ENCODE measurements at regions not wholly inside any gene's neighbourhood (a gene's known extent, or its start where the extent isn't known, plus 50 kb on each side); places are given as distances from the start of the nearest gene placed in this dataset.

DNA sequence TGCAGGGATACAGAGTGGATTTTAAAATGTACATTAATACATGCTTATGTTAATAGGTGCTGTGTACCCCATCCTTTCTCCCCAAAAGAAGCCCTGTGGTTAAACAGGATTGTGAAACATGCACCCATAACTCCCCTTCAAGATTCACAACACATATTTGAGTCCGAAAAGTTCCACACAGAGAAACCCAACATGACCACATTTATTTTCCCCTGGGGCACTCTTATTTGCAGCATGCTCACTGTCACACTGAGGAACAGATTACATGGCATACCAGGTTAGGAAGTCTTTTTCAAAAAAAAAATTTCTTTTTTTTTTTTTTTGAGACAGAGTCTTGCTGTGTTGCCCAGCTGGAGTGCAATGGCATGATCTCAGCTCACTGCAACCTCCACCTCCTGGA is 67.7 kb upstream of the COL5A2 start:
- DNase-seq (ENCODE audit: low spot score) = no peak
- in situ Hi-C loops (cut with MboI; ENCODE audit: low sequenced_read_pairs, unreplicated experiment) = no loop called here
- TF ChIP-seq, protein P1, sequence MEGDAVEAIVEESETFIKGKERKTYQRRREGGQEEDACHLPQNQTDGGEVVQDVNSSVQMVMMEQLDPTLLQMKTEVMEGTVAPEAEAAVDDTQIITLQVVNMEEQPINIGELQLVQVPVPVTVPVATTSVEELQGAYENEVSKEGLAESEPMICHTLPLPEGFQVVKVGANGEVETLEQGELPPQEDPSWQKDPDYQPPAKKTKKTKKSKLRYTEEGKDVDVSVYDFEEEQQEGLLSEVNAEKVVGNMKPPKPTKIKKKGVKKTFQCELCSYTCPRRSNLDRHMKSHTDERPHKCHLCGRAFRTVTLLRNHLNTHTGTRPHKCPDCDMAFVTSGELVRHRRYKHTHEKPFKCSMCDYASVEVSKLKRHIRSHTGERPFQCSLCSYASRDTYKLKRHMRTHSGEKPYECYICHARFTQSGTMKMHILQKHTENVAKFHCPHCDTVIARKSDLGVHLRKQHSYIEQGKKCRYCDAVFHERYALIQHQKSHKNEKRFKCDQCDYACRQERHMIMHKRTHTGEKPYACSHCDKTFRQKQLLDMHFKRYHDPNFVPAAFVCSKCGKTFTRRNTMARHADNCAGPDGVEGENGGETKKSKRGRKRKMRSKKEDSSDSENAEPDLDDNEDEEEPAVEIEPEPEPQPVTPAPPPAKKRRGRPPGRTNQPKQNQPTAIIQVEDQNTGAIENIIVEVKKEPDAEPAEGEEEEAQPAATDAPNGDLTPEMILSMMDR (IDR thresholded peaks at IDR 0.05; ENCODE audit: borderline replicate concordance, control extremely low read depth, extremely low read depth, insufficient read depth, missing control alignments) = no peak

DNA sequence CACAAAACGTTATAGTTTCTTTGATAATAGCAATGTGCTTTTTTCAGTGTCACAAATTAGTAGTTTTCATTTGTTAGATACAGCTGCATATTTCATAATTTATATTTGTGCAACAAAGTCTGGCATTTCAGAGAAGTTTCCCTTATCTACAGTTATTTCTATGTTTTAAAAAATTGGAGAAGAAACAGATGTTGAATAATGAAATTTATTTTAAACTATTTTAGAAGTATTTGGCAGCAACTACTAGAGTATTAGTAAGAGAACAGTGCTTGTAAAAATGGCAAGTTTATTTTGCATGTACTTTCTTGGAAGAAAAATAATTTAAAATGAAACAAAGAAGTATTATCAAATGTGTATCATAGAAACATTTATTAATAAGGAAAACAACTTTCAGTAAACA is 68.6 kb upstream of the COL5A2 start:
- in situ Hi-C loops (cut with MboI; ENCODE audit: low sequenced_read_pairs, unreplicated experiment) = no loop called here
- no peak for DNase-seq (ENCODE audit: low spot score)
- TF ChIP-seq, protein P1 (IDR thresholded peaks at IDR 0.05; ENCODE audit: borderline replicate concordance, control extremely low read depth, extremely low read depth, insufficient read depth, missing control alignments) = no peak

DNA sequence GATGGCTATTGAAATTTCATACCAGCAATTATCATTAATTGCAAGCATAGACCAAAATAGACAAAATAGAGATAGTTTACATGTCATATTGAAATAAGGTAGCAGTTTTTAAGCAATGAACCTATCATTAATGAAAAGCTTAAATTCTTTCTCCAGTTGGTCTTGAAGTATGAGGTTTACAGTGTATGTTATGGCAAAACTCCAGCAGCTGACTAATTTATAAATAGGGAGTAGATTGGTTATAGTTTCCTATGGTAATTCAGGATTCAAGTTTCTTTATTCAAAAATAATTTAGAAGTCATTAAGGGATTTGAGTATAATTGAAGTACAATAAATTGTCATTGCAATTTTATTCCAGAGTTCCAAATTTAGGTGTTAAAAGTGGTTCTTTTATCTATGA is 69.6 kb upstream of the COL5A2 start:
- TF ChIP-seq, protein P1 (IDR thresholded peaks at IDR 0.05; ENCODE audit: borderline replicate concordance, control extremely low read depth, extremely low read depth, insufficient read depth, missing control alignments) = no peak
- in situ Hi-C loops (cut with MboI; ENCODE audit: low sequenced_read_pairs, unreplicated experiment) = no loop called here
- no peak for DNase-seq (ENCODE audit: low spot score)

DNA sequence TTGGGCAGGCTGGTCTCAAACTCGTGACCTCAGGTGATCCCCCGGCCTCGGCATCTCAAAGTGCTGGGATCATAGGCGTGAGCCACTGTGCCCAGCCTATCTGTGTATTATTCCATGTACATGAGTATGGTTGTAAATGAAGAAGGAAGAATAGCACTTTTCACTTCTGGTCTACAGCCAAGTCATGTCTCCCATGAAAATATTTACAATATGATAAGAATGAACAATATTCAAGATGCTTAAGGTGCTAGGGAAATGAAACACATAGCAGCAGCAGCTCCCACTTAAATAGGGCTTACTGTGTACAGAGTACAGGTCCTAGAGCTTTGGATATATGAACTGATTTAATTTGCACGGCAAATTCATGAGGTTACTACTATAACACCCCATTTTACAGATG is 70.3 kb upstream of the COL5A2 start:
- TF ChIP-seq, protein P1 (IDR thresholded peaks at IDR 0.05; ENCODE audit: borderline replicate concordance, control extremely low read depth, extremely low read depth, insufficient read depth, missing control alignments) = no peak
- DNase-seq (ENCODE audit: low spot score) = no peak
- in situ Hi-C loops (cut with MboI; ENCODE audit: low sequenced_read_pairs, unreplicated experiment) = no loop called here

DNA sequence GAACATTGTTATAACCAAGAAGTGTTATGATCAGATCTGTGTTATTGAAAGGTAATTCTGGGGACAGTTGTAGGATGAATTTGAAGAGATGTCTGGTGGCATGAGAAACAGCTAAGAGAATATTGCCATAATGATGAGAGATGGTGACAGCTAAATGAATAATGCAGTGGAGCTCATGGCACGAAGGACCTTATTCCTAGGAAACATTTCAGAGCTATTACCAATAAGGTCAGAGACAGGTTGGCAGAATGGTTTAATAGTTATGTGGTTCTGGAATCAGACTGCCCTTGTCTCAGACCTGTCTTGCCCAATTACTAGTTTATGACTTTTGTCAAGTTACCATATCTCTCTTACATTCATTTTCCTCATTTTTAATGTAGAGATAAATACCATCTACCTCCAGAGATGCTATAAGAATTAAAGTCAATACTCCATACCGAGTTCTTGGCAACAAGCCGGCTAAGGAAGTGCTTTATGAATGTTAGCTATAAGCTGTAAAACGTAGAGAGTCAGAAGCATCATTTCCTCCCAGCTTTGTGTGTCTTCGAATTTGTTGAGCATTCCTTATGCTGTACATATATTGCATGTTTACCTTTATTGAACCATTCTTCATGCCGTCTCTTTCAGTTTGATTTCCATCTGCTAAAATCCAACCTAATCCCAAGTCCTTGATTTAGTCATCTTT is 73.6 kb upstream of the COL5A2 start:
- in situ Hi-C loops (cut with MboI; ENCODE audit: low sequenced_read_pairs, unreplicated experiment) = no loop called here
- DNase-seq (ENCODE audit: low spot score) = no peak
- TF ChIP-seq, protein P1 (IDR thresholded peaks at IDR 0.05; ENCODE audit: borderline replicate concordance, control extremely low read depth, extremely low read depth, insufficient read depth, missing control alignments) = no peak

DNA sequence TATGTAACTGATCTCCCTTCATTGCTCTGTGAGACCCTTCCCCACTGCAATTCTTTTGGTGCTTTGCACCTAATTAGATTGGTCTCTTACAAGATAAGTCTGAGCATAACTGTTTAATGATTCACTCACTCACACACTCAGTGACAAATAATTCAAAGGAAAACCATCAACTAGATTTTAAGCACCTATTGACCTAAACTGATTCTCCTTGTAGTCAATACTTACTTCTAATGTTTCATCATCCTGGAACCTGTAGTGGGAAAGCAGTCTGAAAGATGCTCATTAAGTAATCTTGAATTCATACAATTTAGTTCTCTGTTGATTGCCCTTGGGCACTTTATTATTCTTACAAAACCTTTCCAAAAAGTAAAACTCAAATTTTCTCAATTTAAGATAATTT is 74.3 kb upstream of the COL5A2 start:
- no peak for DNase-seq (ENCODE audit: low spot score)
- TF ChIP-seq, protein P1 (IDR thresholded peaks at IDR 0.05; ENCODE audit: borderline replicate concordance, control extremely low read depth, extremely low read depth, insufficient read depth, missing control alignments) = no peak
- in situ Hi-C loops (cut with MboI; ENCODE audit: low sequenced_read_pairs, unreplicated experiment) = no loop called here

Measured in GM13976 (cell line).